ENCODE measurements at regions not wholly inside any gene's neighbourhood (a gene's known extent, or its start where the extent isn't known, plus 50 kb on each side); places are given as distances from the start of the nearest gene placed in this dataset.

- no peak for DNase-seq (ENCODE audit: low read depth)
Observed at GRCh38 chr11:70570693-70571395, 172.5 kb downstream of the CTTN start.

GRCh38 chr11:70572974-70573260 is 174.6 kb downstream of the CTTN start:
- DNase-seq (ENCODE audit: low read depth), result no peak

GRCh38 chr11:70573701-70574151 is 175.4 kb downstream of the CTTN start:
- DNase-seq (ENCODE audit: low read depth), result no peak

- no peak for DNase-seq (ENCODE audit: low read depth)
Observed at GRCh38 chr11:70574725-70575347, 176.5 kb downstream of the CTTN start.

- no peak for DNase-seq (ENCODE audit: low read depth)
Observed at GRCh38 chr11:70575396-70576060, 177.2 kb downstream of the CTTN start.

- no peak for DNase-seq (ENCODE audit: low read depth)
Observed at GRCh38 chr11:70577258-70577603, 178.9 kb downstream of the CTTN start.

GRCh38 chr11:70577948-70578347 is 179.6 kb downstream of the CTTN start:
- no peak for DNase-seq (ENCODE audit: low read depth)

GRCh38 chr11:70578371-70578770 is 180.0 kb downstream of the CTTN start:
- no peak for DNase-seq (ENCODE audit: low read depth)

GRCh38 chr11:70578831-70579230 is 180.5 kb downstream of the CTTN start:
- no peak for DNase-seq (ENCODE audit: low read depth)

GRCh38 chr11:70579316-70579955 is 181.1 kb downstream of the CTTN start:
- DNase-seq (ENCODE audit: low read depth), result no peak

GRCh38 chr11:70580036-70580805 is 181.9 kb downstream of the CTTN start:
- no peak for DNase-seq (ENCODE audit: low read depth)

- DNase-seq (ENCODE audit: low read depth), result no peak
Observed at GRCh38 chr11:70581991-70582885, 183.9 kb downstream of the CTTN start.

- DNase-seq (ENCODE audit: low read depth), result no peak
Observed at GRCh38 chr11:70582886-70583641, 184.7 kb downstream of the CTTN start.

GRCh38 chr11:70583781-70584218 is 185.5 kb downstream of the CTTN start:
- DNase-seq (ENCODE audit: low read depth), result no peak

GRCh38 chr11:70584498-70585235 is 186.3 kb downstream of the CTTN start:
- DNase-seq (ENCODE audit: low read depth), result no peak

- no peak for DNase-seq (ENCODE audit: low read depth)
Observed at GRCh38 chr11:70585236-70585545, 186.9 kb downstream of the CTTN start.

- DNase-seq (ENCODE audit: low read depth), result no peak
Observed at GRCh38 chr11:70586261-70587074, 188.1 kb downstream of the CTTN start.

- no peak for DNase-seq (ENCODE audit: low read depth)
Observed at GRCh38 chr11:70587075-70587389, 188.7 kb downstream of the CTTN start.

GRCh38 chr11:70590356-70590991 is 192.1 kb downstream of the CTTN start:
- no peak for DNase-seq (ENCODE audit: low read depth)

Data from stimulated activated CD4-positive, alpha-beta T cell treated with anti-CD3 and anti-CD28 coated beads, Interleukin-2, amount 100 ng/mL, for 4 hours (primary cell).